ENCODE measurements at regions not wholly inside any gene's neighbourhood (a gene's known extent, or its start where the extent isn't known, plus 50 kb on each side); places are given as distances from the start of the nearest gene placed in this dataset.

DNA sequence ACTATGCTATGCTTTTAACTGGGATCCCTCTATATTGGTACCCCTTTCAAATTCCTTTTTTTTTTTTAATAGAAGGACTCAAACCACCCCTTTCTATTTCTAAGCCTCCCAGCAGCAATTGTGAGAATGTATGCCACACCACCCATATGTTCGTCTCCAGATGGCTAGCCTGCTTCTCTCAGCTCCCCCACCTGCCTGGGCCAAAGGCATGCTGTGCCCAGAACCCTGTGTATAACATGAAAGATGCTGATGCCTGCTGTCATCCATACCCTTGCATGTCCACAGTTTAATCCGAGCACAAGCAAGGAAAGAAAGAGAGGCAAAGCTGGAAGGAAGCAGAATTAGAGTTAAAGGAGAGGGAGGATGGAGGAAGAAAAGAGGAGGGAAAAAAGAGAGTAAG, 159.5 kb upstream of the CNTN6 start:
- no peak for DNase-seq (ENCODE audit: low read depth in 2 of 2)

DNA sequence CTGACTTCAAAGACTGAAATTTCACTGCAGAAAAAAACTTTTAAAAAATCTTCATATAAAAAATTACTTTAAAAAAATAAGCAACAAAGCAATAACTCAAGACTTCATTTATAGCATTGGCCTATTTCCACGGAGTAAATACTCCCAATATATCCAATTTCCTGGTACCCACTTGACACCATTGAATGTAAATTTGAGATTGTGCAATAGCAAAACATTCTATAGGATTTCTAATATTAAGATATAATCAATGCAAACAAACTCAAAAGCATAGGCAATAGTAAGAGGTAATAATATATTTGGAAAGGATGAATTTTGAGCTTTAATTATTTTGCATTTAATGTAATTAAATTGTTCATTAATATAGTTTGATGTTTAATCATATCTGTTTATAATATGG, 148.0 kb upstream of the CNTN6 start:
- DNase-seq (ENCODE audit: low read depth in 2 of 2): no peak

DNA sequence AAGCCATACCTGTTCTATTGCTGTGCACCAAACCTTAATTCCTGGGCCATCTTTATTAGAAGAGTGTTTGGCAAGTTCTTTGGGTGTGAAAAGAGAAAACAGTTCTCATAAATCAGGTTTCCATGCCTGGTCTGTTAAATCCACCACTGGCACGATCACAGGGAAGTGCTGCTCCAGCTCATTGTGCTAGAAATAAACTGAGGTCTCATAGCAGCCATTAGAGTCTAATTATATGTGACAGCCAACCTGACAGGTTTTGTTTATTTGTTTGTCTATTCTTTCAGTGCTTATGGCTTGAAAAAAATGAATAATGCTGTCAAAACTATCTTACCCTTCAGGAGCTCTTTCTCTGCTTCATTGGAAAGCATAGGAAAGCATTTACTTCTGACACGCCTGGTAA, 147.1 kb upstream of the CNTN6 start:
- no peak for DNase-seq (ENCODE audit: low read depth in 2 of 2)

DNA sequence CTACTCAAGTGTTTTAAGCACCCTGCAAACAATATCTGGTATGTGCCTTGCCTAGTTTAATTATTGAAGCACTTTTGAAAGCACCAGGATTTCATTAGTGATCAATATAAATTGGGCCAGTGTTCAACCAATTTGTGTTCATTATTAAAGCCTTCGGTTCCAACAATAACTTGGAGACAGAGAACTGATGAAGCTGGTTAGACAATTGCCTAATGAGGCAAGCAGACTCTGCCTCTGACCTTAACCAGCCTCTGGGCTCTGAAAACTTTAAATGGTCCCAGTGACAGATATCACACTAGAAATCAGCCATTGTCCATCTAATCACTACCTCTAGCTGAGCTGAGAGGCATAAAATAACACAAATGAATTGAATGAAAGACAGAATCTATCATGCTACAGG, 139.9 kb upstream of the CNTN6 start:
- no peak for DNase-seq (ENCODE audit: low read depth in 2 of 2)

DNA sequence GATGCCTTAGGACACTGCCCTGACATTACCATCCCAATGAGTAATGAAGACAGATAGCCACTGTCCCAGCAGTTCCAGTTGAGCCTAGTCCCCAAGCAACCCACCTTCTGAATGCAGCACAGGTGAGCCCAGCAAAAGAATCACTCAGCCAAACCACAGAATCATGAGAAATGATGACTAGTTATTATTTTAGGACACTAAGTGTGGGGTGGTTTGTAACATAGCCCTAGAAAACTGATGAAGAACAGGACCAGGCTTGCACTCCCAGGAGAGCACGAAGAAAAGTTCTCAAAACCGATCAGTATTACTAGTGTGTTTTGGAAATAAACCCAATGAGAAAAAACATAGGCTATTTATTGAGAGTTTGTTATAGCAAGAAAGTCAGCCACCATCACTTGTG, 129.6 kb upstream of the CNTN6 start:
- DNase-seq (ENCODE audit: low read depth in 2 of 2): no peak

DNA sequence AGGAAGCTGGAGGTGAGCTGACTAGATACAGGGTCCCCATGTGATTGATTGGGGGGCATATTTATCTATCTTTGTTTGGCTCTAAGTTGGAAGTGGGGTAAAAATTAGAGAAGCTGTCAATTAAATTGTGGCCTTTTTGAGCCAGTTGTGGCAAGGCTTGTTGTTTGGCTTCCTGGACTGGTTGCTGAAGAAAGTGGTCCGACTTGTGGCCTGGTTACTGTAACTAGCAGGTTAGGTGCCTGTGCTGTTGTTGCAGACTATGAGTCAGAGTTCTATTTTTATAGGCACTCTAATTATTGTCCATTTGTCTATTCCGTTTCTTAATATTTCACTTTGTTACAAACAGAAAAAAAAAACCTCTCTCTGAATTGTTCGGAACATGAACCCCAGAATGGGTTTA, 129.1 kb upstream of the CNTN6 start:
- no peak for DNase-seq (ENCODE audit: low read depth in 2 of 2)

DNA sequence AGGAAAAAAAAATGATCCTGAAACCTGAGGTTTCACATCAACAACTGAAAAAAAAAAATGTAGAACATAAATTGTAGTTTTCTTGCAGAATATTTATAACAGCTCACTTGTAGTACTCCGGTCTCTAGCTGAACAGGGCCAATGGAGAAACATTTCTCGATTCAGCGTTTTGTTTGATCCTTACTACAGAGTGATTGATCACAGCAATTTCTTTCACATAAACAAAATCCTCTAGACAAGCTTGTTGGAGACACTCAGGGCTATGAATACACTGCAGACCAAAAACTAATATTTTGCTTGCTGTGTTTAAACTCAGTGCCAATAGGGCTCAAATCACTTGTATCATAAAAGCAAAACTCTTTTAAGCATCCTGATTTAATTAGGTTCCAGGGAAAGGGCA, 127.0 kb upstream of the CNTN6 start:
- DNase-seq (ENCODE audit: low read depth in 2 of 2): no peak

DNA sequence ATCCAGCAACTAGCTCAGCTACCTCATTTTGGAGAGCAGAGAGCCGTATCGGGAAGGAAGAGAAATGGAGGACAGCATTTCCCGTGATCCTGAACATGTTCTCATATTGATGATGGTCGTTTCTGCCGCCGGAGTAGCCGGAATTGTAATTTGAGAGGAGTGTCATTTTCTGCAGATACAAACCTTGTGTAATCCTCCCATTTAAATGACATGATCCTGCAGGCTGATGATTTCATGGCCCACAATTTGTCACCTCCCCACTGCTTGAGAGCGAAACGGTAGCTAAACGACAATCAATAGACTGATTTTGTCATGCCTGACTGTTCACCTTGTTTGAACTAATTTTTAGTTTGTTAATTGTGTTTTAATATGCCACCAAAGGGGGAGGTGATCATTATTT, 126.5 kb upstream of the CNTN6 start:
- DNase-seq (ENCODE audit: low read depth in 2 of 2): no peak

DNA sequence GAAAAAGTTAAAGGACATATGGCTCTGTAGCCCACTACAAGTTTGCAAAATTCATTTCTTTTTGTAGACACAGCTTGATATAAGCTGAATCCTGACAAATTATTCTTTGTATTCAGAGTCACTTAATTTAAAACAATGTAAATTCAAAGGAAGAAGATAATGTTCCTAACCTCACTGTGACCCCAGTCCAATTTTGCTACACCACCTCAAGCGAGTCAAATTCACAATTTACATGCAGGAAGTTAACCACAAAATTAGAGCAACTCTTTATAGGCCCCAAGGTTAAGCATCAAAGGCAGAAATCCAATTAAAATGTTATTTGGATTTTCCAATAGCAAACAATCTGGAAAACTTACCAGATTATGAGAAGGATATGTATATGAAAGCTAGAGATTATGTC, 119.5 kb upstream of the CNTN6 start:
- no peak for DNase-seq (ENCODE audit: low read depth in 2 of 2)

DNA sequence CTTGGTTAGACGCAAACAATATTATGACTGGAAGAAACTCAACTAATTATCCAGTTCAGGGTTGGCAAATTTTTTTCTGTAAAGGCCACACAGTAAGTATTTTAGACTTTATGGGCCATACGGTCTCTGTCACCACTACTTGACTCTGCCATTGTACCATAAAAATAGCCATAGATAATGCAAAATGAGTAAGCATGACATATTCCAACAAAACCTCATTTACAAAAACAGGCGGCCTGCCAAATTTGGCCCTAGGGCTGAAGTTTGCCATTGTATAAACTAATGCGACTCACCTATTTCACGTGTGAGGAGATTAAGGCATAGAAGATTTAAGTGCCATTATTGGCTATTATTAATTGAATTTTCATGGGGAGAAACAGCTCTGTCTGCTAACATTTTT, 116.8 kb upstream of the CNTN6 start:
- DNase-seq (ENCODE audit: low read depth in 2 of 2): no peak

DNA sequence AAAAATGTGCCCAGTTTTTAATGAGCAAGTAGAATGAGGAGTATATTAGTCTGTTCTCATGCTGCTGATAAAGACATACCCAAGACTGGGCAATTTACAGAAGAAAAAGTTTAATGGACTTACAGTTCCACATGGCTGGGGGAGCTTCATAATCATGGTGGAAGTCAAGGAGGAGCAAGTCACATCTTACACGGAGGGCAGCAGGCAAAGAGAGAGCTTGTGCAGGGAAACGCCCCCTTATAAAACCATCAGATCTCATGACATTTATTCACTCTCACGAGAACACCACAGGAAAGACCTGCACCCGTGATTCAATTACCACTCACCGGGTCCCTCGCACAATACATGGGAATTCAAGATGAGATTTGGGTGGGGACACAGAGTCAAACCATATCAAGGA, 111.7 kb upstream of the CNTN6 start:
- no peak for DNase-seq (ENCODE audit: low read depth in 2 of 2)

DNA sequence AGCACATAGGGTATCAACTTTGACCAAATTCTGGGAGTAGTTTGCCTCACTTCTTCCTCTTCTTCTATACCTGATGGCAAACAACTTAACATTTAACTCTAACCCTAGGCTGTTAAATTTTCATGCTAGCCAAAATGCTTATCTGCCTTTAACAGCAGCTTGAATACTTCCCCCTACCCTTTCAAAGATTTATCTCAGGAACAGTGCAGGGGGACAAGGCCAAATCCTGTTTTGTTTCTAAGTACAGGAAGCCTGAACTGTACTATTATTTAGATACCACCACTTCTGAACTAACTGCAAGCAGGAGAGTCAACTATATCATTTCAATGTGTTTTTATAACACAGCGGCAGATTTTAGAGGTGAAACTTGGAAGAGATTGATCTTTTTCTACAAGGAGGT, 104.0 kb upstream of the CNTN6 start:
- no peak for DNase-seq (ENCODE audit: low read depth in 2 of 2)

DNA sequence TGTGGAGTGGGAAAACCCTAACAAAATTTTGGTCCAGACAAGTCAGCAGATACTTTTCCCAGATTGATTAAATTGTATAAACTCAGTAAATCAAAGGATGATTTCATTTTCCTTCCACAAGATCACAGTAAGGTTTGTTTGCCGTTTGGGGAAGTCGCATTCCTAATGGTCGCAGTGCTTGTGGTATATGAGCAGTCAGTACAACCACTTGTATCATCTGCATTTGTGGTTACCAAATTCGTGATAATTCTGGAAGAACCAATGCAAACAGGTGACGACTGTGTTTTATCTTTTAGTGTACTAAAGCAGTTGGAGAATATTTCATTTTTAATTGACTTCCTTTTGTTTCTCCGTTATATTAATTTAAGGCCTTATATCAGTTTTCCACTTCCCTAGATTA, 100.0 kb upstream of the CNTN6 start:
- DNase-seq (ENCODE audit: low read depth in 2 of 2): no peak

DNA sequence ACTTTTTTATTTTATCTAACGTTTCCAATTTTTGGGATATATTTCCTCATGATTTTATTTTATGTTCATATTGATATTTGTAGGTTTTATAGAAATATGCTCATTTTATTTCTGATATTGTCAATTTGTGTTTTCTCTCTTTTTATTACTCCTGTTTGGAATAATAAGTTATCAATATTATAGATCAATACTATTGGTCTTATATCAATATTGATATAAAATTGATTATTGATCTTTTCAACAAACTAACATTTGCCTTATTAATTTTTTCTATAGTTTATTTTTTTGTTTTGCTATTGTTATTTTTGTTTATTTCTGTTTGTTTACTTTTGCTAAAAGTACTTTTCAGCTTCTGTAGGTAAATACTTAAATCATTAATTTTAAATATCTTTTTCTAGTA, 90.8 kb upstream of the CNTN6 start:
- no peak for DNase-seq (ENCODE audit: low read depth in 2 of 2)

DNA sequence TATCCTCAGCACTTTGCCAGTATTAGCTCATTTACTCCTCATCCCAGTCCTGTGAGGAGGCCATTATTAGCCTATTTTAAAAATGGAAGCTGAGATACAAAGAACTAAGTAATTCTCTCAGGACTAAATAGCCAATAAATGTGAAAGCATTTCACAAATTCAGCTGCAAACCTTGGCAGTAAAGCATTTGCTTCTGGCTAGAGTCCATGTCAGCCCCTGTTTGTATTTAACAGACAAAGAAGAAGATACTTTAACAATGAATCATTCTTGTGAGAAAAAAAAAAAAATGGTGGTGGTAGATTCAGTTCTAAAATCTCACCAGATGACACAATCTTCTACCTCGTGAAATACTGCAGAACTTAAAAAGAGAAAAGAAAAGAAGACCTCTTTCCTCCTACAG, 85.0 kb upstream of the CNTN6 start:
- peak; percentile 89 to 92 for DNase-seq (ENCODE audit: low read depth in 2 of 2)

DNA sequence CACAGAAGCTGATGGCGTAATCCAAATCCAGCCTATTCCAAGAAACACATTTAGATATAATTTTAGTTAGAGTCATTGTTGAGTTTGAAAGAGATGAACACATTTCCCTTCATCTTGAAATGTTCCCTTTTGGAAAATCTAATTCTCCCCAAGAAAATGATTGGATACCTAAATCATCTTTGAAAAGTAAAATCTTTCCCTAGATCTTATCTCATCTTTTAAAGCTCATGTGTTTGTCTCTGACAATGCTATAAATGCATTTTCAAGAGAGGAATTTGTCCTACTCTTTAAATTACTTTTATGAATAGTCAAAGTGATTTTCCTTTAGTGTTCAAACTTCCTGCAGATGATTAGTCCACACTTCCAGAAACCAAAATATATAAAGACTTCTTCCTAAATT, 82.6 kb upstream of the CNTN6 start:
- DNase-seq (ENCODE audit: low read depth in 2 of 2): peak; percentile 8 to 11

DNA sequence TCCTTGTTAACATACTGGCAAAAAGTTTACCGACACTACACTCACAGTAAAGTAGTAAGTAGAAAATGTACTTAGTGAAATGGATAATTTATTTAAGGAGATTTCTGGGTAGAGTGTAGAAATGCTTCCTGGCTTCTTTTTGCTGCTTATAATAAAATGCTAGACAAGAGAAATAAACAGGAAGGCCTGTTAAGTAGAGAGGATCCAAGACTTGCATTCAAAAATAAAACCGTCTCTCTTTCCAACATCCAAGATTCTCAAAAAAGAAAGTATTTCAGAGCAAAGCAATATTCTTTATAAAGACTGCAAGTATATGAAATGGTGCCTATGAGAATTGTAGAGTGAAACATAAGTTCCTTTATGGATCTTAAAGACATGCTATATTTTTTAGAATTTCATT, 77.0 kb upstream of the CNTN6 start:
- DNase-seq (ENCODE audit: low read depth in 2 of 2): no peak

DNA sequence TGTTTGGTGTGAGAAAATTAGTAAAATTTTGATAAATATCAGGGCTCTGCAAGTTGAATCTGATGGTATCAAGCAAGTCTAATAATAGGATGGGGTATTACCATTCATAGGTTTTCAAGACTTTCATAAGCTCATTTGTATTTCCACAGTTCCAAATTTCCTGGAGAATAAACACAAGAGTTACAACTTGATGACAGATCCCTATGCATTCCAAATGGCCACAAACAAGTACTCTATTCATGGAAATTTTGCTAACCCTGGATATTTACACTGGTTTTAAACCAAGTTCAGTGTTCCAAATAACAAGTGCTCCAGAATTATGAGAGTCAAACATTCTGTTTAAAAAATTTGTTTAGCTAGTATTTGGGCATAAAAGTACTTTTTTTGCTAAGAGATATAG, 75.0 kb upstream of the CNTN6 start:
- no peak for DNase-seq (ENCODE audit: low read depth in 2 of 2)

DNA sequence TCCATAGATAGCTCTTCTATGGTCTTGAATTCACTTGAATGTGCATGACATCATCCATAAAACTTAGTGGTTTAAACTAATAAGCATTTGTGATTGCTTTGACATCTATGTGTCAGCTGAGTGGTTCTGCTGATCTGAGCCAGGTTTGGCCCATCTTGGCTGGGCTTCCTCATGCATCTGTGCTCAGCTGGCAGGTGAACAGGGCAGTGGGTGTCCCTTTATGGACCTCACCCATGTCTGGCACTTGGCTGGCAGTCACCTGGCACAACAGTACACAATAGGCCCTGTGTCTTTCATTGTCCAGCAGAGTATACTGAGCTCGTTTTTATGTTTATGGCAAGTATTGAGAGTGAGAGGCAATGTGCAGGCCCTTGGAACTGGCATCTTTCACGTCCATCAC, 73.7 kb upstream of the CNTN6 start:
- no peak for DNase-seq (ENCODE audit: low read depth in 2 of 2)

DNA sequence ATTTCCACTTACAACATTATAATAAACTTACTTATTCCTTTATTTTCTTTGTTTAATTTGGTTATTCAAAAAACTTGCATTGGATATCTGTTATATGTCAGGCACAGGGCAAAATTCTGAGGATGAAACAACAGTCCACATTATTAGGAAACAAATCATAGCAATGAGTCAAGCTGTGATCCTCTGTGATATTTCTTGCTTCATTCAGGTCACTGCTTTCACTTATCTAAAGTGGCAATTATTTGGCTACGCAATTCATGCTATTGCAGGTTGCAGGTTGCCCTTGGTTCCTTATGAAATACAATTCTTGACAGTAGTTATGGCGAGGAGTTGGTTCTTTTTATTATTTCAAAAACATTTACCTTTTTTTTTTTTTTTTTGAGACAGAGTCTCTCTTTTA, 66.4 kb upstream of the CNTN6 start:
- DNase-seq (ENCODE audit: low read depth in 2 of 2): no peak

DNA sequence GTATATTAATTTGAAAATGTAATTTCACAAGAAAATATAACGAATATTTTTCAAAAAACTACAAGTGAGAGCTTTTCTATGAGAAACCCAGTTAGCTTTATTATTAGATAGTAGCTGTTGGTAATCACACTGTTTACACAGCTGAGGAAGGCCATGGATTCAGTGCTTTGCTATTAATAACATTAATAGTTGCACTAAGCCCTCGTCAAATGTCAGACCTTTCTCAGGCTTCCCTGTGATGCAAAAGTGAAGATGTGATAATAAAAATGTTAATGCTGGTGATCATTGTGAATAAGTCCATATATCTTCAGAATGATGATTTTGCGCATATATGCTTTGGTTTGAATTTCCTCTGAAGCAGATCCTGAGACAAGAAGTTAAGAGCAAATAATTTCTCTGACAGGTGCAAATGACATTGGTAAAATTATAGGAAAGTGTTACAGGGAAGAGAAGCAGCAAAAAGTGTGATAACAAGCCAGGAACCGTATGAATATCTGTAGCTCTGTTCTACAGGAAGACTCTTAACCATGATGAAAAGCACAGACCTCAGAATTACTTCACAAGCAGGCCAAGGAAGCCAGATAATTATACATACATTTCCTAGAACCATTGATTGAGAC, 56.5 kb upstream of the CNTN6 start:
- no peak for DNase-seq (ENCODE audit: low read depth in 2 of 2)

DNA sequence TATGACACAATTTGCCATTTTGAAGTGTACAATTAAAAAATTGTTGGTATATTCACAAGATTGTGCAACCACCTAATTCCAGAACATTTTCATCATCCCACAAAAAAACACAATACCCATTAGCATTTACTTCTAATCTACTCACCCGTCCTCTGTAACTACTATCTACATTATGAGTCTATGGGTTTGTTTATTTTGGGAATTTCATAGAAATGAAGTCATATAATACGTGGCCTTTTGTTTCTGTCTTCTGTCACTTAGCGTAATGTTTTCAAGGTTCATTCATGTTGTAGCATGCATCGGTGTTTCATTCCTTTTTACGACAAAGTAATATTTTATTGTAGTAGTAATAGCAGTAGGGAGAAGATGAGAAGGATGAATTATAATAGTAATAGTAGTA, 55.2 kb upstream of the CNTN6 start:
- no peak for DNase-seq (ENCODE audit: low read depth in 2 of 2)

Data from fibroblast of skin of left quadriceps (primary cell).